PC-9 (cell line): ENCODE measurements at regions not wholly inside any gene's neighbourhood (a gene's known extent, or its start where the extent isn't known, plus 50 kb on each side); places are given as distances from the start of the nearest gene placed in this dataset.
"Not testable (repeated sequence)": the region's sequence is repeated elsewhere in the genome, so short reads cannot be mapped to it uniquely, and the experiment has no call there.

Experiments
- BruUV-seq: library from RNA; stranded (reverse); fragments of 400-500 nt; replicated peaks from 2 replicates; lab custom pipeline; 2021; lab: Mats Ljungman, UMichigan
- CTCF ChIA-PET: fragments of 300-600 bp; sonication (Branson Sonifier 250); formaldehyde crosslinking; loops from one replicate; lab custom pipeline; 2022; ENCODE audit warnings: antibody characterized with exemption; lab: Charles Lee
- POLR2A ChIA-PET: fragments of 300-600 bp; sonication (Branson Sonifier 250); formaldehyde crosslinking; loops from one replicate; lab custom pipeline; 2022; ENCODE audit warnings: antibody characterized with exemption; ENCODE audit not compliant: unreplicated experiment; lab: Charles Lee
- DNase-seq, 2 experiments: peaks; one replicate each; pipeline versions ENCODE4 v3.0.0 to v3.0.0-alpha.2; 2015 to 2022; ENCODE audit warnings: mixed read lengths in 1 of 2
- H2AFZ ChIP-seq: fragments of 200-600 bp; sonication (generic); 2 replicates; pipeline ENCODE4 v1.8.1; 2017; ENCODE audit warnings: antibody characterized with exemption
- H3F3A ChIP-seq: fragments of 200-600 bp; sonication (generic); 2 replicates; pipeline ENCODE4 v1.8.1; 2017; ENCODE audit warnings: antibody characterized with exemption, mild to moderate bottlenecking, low read depth; ENCODE audit not compliant: insufficient read depth
- H3K27ac ChIP-seq: fragments of 200-600 bp; sonication (generic); 2 replicates; pipeline ENCODE4 v1.6.1; 2016; ENCODE audit warnings: mixed run types
- H3K27me3 ChIP-seq: fragments of 200-600 bp; sonication (generic); 2 replicates; pipeline ENCODE4 v1.6.1; 2016; ENCODE audit warnings: low read depth, mixed run types; ENCODE audit not compliant: insufficient read depth
- H3K36me3 ChIP-seq: fragments of 200-600 bp; sonication (generic); 2 replicates; pipeline ENCODE4 v1.6.1; 2016; ENCODE audit warnings: low read depth, mixed run types
- H3K4me1 ChIP-seq: fragments of 200-600 bp; sonication (generic); replicated peaks from 2 replicates; pipeline ENCODE4 v1.6.1; 2016; ENCODE audit warnings: mixed run types; ENCODE audit not compliant: insufficient read depth
- H3K4me2 ChIP-seq: fragments of 200-600 bp; sonication (generic); 2 replicates; pipeline ENCODE4 v1.6.1; 2017; ENCODE audit warnings: mixed run types
- H3K4me3 ChIP-seq: fragments of 200-600 bp; sonication (generic); 2 replicates; pipeline ENCODE4 v1.6.1; 2016; ENCODE audit warnings: mixed run types
- H3K79me2 ChIP-seq: fragments of 200-600 bp; sonication (generic); 2 replicates; pipeline ENCODE4 v1.6.1; 2017; ENCODE audit warnings: low read depth, mixed run types
- H3K9me2 ChIP-seq: fragments of 200-600 bp; sonication (generic); 2 replicates; pipeline ENCODE4 v1.8.1; 2017; ENCODE audit warnings: mild to moderate bottlenecking; ENCODE audit not compliant: insufficient read depth
- H3K9me3 ChIP-seq: fragments of 200-600 bp; sonication (generic); 2 replicates; pipeline ENCODE4 v1.8.1; 2016; ENCODE audit warnings: low read depth; ENCODE audit not compliant: insufficient read depth
- H4K20me1 ChIP-seq: fragments of 200-600 bp; sonication (generic); 2 replicates; pipeline ENCODE4 v1.8.1; 2017; ENCODE audit not compliant: insufficient read depth
- CTCF ChIP-seq: fragments of 200-600 bp; sonication (generic); conservative IDR thresholded peaks from 2 replicates; pipeline ENCODE4 v1.6.1; 2017; ENCODE audit warnings: mixed run types, antibody characterized with exemption, mild to moderate bottlenecking, moderate library complexity
- EZH2 ChIP-seq: fragments of 200-600 bp; sonication (generic); IDR thresholded peaks from 2 replicates; pipeline ENCODE4 v1.8.0; 2017; ENCODE audit warnings: antibody characterized with exemption, low read depth
- intact Hi-C: fragments of 100-400 bp; cut with micrococcal nuclease; formaldehyde crosslinking; loops from one replicate; pipeline ENCODE4 v1.10.0; 2022; ENCODE audit not compliant: unreplicated experiment

- H3F3A ChIP-seq, H3K4me3 ChIP-seq, H3K27ac ChIP-seq, H3K27me3 ChIP-seq, DNase-seq, H3K9me2 ChIP-seq, BruUV-seq, H3K4me1 ChIP-seq, intact Hi-C loops, H3K36me3 ChIP-seq, H3K4me2 ChIP-seq, H4K20me1 ChIP-seq, POLR2A ChIA-PET, H3K9me3 ChIP-seq, H3K79me2 ChIP-seq, CTCF ChIA-PET, H2AFZ ChIP-seq: not testable (repeated sequence)
Observed at GRCh38 chr20:29781891-29782290, 1475.6 kb upstream of the DEFB115 start.

- intact Hi-C loops, H3F3A ChIP-seq, H3K9me3 ChIP-seq, H3K27ac ChIP-seq, H3K36me3 ChIP-seq, H3K4me1 ChIP-seq, H3K4me3 ChIP-seq, H4K20me1 ChIP-seq, DNase-seq, H3K4me2 ChIP-seq, CTCF ChIA-PET, H3K79me2 ChIP-seq, BruUV-seq, H3K9me2 ChIP-seq, H2AFZ ChIP-seq, POLR2A ChIA-PET: not testable (repeated sequence)
- peaks cover 18% of the 10 kb centered on the region for H3K27me3 ChIP-seq
Observed at GRCh38 chr20:29787456-29787855, 1470.0 kb upstream of the DEFB115 start.

GRCh38 chr20:29790510-29790909 lies 1467.0 kb upstream of the DEFB115 start:
- no peaks in the 10 kb centered on the region for H3F3A ChIP-seq
- no peaks in the 10 kb centered on the region for H3K36me3 ChIP-seq
- CTCF ChIA-PET = no interaction called here
- BruUV-seq = no TSS peak
- H3K4me2 ChIP-seq = no peak overlapping the region
- DNase-seq = no peak
- no peaks in the 10 kb centered on the region for H3K9me2 ChIP-seq
- H4K20me1 ChIP-seq = no peaks in the 10 kb centered on the region
- no peaks in the 10 kb centered on the region for H3K4me1 ChIP-seq
- POLR2A ChIA-PET = no interaction called here
- intact Hi-C loops = no loop called here
- peaks cover 17% of the 10 kb centered on the region for H3K27me3 ChIP-seq
- TF ChIP-seq EZH2 (no peak), CTCF (no peak)
- H2AFZ ChIP-seq = no peak overlapping the region
- no peaks in the 10 kb centered on the region for H3K79me2 ChIP-seq
- no peaks in the 10 kb centered on the region for H3K9me3 ChIP-seq
- H3K27ac ChIP-seq = no peak overlapping the region
- no peak overlapping the region for H3K4me3 ChIP-seq

GRCh38 chr20:29831508-29831907 lies 1426.0 kb upstream of the DEFB115 start:
- POLR2A ChIA-PET, H3K36me3 ChIP-seq, H4K20me1 ChIP-seq, intact Hi-C loops, H3K9me2 ChIP-seq, H3K4me1 ChIP-seq, H3K27ac ChIP-seq, H3F3A ChIP-seq, BruUV-seq, DNase-seq, H3K9me3 ChIP-seq, CTCF ChIA-PET, H3K4me3 ChIP-seq, H3K79me2 ChIP-seq, H2AFZ ChIP-seq, H3K4me2 ChIP-seq: not testable (repeated sequence)
- H3K27me3 ChIP-seq = peaks cover 27% of the 10 kb centered on the region; the same call in 1 of the 2 replicates

GRCh38 chr20:29868014-29868413 lies 1389.5 kb upstream of the DEFB115 start:
- H3K4me3 ChIP-seq, BruUV-seq, H3K4me1 ChIP-seq, CTCF ChIA-PET, H3K9me3 ChIP-seq, H3K27ac ChIP-seq, H3K36me3 ChIP-seq, H3K79me2 ChIP-seq, H3K9me2 ChIP-seq, H4K20me1 ChIP-seq, H3F3A ChIP-seq, H2AFZ ChIP-seq, intact Hi-C loops, H3K4me2 ChIP-seq, DNase-seq, POLR2A ChIA-PET, H3K27me3 ChIP-seq: not testable (repeated sequence)

- CTCF ChIA-PET, H4K20me1 ChIP-seq, DNase-seq, H3K79me2 ChIP-seq, H3K27me3 ChIP-seq, H3K4me1 ChIP-seq, intact Hi-C loops, H3F3A ChIP-seq, POLR2A ChIA-PET, H3K36me3 ChIP-seq, BruUV-seq, H3K27ac ChIP-seq, H2AFZ ChIP-seq, H3K4me3 ChIP-seq, H3K9me2 ChIP-seq, H3K9me3 ChIP-seq, H3K4me2 ChIP-seq: not testable (repeated sequence)
Observed at GRCh38 chr20:29868688-29869087, 1388.8 kb upstream of the DEFB115 start.

GRCh38 chr20:29871816-29872215 lies 1385.6 kb upstream of the DEFB115 start:
- CTCF ChIA-PET, H3K36me3 ChIP-seq, BruUV-seq, H4K20me1 ChIP-seq, H3K27ac ChIP-seq, DNase-seq, H3K4me2 ChIP-seq, H3K4me3 ChIP-seq, H3K27me3 ChIP-seq, H3K4me1 ChIP-seq, H3K79me2 ChIP-seq, intact Hi-C loops, H3K9me3 ChIP-seq, H3K9me2 ChIP-seq, POLR2A ChIA-PET, H3F3A ChIP-seq, H2AFZ ChIP-seq: not testable (repeated sequence)
